ENCODE measurements at regions not wholly inside any gene's neighbourhood (a gene's known extent, or its start where the extent isn't known, plus 50 kb on each side); places are given as distances from the start of the nearest gene placed in this dataset.

- no peak for DNase-seq
- H3K9me3 Mint-ChIP-seq (ENCODE audit: unreplicated experiment), result peaks cover 2% of the 10 kb centered on the region
- peaks cover under 1% of the 10 kb centered on the region for H3K27me3 Mint-ChIP-seq (ENCODE audit: unreplicated experiment)
- no peak overlapping the region for H3K4me3 Mint-ChIP-seq (ENCODE audit: unreplicated experiment)
- TF ChIP-seq CTCF (IDR thresholded peaks at IDR 0.05; ENCODE audit: partially characterized antibody, unreplicated experiment), result no peak
- H3K4me1 Mint-ChIP-seq (ENCODE audit: low read depth, unreplicated experiment), result peaks cover 11% of the 10 kb centered on the region
- peaks cover 16% of the 10 kb centered on the region for H3K36me3 Mint-ChIP-seq (ENCODE audit: unreplicated experiment)
- H3K27ac Mint-ChIP-seq (ENCODE audit: unreplicated experiment), result no peak overlapping the region
Measured at GRCh38 chr2:234677758-234678538, 181.1 kb upstream of the ARL4C start.

DNA sequence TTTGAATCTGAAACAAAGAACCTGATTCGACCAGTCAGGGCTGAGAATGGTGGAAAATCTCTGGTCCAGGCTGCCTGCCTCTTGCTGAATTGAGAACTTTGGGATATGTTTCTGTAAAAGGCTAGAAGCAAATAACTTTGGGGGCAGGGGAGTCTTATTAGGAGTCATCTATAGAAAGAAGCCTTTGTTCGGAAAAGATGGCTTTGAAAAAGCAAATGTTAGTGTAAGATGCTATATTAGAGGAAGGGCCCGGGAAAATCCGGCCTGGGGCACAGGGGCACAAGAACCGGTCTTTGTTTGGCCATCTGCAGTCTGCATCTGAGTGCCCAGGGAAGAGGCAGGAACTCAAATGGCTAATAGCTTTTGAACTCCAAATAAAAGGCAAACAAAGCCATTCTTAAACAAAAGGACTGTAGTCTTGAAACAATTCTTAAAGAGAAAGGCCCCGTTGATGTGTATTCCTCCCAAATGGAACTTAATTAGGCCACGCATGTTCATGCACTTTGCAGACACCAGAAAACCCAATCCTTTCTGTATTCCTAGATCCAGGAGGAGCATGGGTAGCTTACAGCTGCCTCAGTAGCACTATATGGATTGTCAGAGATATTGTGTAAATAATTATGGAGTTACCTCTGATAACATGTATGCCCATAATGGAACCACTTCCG, 180.0 kb upstream of the ARL4C start:
- TF ChIP-seq CTCF (IDR thresholded peaks at IDR 0.05; ENCODE audit: partially characterized antibody, unreplicated experiment), result no peak
- Mint-ChIP-seq H3K27ac (ENCODE audit: unreplicated experiment) (no peak overlapping the region), H3K9me3 (ENCODE audit: unreplicated experiment) (peaks cover 2% of the 10 kb centered on the region), H3K36me3 (ENCODE audit: unreplicated experiment) (peaks cover 17% of the 10 kb centered on the region), H3K4me3 (ENCODE audit: unreplicated experiment) (no peak overlapping the region), H3K4me1 (ENCODE audit: low read depth, unreplicated experiment) (peaks cover under 1% of the 10 kb centered on the region), H3K27me3 (ENCODE audit: unreplicated experiment) (no peaks in the 10 kb centered on the region)
- DNase-seq, result no peak

DNA sequence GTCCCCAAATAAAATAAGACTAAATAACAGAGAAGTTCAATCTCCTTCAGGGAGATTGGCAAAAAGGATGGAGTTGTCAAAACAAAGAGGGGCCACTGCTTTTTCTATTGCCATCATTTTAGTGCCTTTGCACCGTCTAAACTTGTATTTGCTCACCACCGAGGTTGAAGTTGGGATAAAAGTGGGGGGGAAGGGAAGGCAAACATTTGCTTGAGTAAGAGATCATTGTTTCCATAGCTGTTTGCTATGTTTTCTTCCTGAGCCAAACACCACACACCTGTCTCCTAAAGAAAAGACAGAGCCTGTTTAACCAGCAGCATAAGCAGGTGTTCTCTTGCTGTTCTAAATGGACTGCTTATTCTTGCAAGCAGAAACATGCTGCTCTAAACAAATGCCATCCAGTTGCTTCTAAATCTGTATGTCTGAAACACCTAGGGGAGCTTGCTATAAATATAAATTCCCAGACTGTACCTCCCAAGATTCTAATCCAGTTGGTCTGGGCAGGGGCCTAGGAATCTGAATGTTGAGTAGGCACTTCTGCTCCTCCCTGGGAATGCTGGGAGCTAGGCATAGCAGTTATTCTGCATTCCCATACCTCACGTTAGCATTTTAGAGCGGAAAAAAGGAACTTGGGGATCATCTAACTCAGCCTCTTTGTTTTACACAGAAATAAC, 179.4 kb upstream of the ARL4C start:
- Mint-ChIP-seq H3K4me1 (ENCODE audit: low read depth, unreplicated experiment) (no peaks in the 10 kb centered on the region), H3K9me3 (ENCODE audit: unreplicated experiment) (peaks cover 2% of the 10 kb centered on the region)

DNA sequence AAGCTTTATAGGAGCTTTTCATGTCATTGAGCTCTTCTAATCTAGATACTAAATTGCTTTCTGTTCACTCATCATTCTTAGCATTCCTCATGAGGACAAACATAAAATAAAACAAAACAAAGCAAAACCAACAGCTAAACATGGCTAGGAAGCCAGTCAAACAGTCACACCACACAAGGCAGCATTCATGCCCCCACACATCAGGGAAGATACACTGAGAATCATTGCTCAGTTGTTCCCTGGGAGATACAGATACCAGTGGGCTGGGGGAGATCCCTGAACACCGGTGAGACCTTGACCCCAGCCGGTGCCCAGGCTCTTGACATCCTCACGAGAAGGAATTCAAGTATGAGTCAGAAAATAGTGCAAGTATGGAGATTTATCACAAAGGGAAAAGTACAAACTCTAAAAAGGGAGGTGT, 177.9 kb upstream of the ARL4C start:
- DNase-seq, result no peak
- peaks cover 6% of the 10 kb centered on the region for H3K4me1 Mint-ChIP-seq (ENCODE audit: low read depth, unreplicated experiment)
- no peak overlapping the region for H3K27ac Mint-ChIP-seq (ENCODE audit: unreplicated experiment)
- no peak for TF ChIP-seq CTCF (IDR thresholded peaks at IDR 0.05; ENCODE audit: partially characterized antibody, unreplicated experiment)
- peaks cover 17% of the 10 kb centered on the region for H3K36me3 Mint-ChIP-seq (ENCODE audit: unreplicated experiment)
- H3K9me3 Mint-ChIP-seq (ENCODE audit: unreplicated experiment), result peaks cover 2% of the 10 kb centered on the region
- H3K27me3 Mint-ChIP-seq (ENCODE audit: unreplicated experiment), result no peaks in the 10 kb centered on the region
- H3K4me3 Mint-ChIP-seq (ENCODE audit: unreplicated experiment), result no peak overlapping the region

More for the DNA sequence above, 179.4 kb upstream of the ARL4C start:
- Mint-ChIP-seq H3K4me3 (ENCODE audit: unreplicated experiment) (no peak overlapping the region), H3K27ac (ENCODE audit: unreplicated experiment) (no peak overlapping the region), H3K36me3 (ENCODE audit: unreplicated experiment) (peaks cover 17% of the 10 kb centered on the region), H3K27me3 (ENCODE audit: unreplicated experiment) (no peaks in the 10 kb centered on the region)
- no peak for TF ChIP-seq CTCF (IDR thresholded peaks at IDR 0.05; ENCODE audit: partially characterized antibody, unreplicated experiment)
- DNase-seq, result no peak

All from glutamatergic neuron (in vitro differentiated cells).